Embryonic facial prominence (tissue), 1 donor: ENCODE measurements at regions not wholly inside any gene's neighbourhood (a gene's known extent, or its start where the extent isn't known, plus 50 kb on each side); places are given as distances from the start of the nearest gene placed in this dataset.
"Not testable (repeated sequence)": the region's sequence is repeated elsewhere in the genome, so short reads cannot be mapped to it uniquely, and the experiment has no call there.

Experiments
- DNase-seq: peaks from one replicate; pipeline ENCODE4 v3.0.0-alpha.2; 2016; ENCODE audit errors: extremely low spot score

DNA sequence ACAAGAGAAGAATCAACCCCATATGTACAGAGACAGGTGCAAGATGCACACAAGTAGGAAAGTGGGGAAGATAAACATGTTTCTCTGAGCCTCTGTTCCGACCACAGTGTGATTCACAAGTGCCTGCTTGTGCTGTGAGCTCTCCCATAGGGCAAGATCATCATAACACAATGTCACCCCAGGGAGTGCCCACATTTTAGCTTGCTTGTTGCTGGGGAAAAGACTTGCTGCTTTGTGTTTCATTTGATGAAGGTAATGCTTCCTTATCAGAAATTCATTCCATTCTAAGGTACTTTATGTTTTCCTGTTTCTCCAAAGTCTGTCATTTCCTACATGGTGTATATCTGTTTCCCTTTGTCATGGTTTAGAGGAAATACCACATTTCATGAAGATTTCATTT is 304.5 kb upstream of the DIPK2B start:
- DNase-seq: no peak

DNA sequence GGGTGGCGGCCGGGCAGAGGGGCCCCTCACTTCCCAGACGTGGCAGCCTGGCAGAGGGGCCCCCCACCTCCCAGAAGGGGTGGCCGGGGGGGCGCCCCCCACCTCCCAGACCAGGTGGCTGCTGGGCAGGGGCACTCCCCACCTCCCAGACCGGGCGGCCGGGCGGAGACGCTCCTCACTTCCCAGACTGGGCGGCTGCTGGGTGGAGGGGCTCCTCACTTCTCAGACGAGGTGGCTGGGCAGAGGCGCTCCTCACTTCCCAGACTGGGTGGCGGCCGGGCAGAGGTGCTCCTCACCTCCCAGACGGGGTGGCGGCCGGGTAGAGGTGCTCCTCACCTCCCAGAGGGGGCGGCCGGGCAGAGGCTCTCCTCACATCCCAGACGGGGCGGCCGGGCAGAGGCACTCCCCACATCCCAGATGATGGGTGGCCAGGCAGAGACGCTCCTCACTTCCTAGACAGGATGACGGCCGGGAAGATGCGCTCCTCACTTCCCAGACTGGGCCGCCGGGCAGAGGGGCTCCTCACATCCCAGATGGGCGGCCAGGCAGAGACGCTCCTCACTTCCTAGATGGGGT is 303.2 kb upstream of the DIPK2B start:
- DNase-seq: not testable (repeated sequence)

- no peak for DNase-seq
Observed at GRCh38 chrX:45502396-45502795, 301.7 kb upstream of the DIPK2B start.

- DNase-seq: no peak
Observed at GRCh38 chrX:45497290-45497689, 296.6 kb upstream of the DIPK2B start.

DNA sequence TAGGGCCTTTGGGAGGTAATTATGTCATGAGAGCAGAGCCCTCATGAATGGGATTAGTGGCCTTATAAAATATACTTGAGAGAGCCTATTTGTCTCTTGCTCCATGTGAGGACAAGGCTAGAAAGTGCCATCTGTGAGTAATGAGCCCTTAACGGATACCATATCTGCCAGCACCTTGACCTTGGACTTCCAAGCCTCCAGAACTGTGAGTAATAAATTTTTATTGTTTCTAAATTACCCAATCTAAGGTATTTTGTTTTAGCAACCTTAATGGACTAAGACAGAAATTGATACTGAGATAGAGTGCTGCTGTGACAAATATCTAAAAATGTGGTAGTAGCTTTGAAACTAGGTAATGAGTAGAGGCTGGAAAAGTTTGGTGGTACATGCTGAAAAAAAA is 285.0 kb upstream of the DIPK2B start:
- no peak for DNase-seq

GRCh38 chrX:45479835-45480422 is 279.3 kb upstream of the DIPK2B start:
- no peak for DNase-seq

DNA sequence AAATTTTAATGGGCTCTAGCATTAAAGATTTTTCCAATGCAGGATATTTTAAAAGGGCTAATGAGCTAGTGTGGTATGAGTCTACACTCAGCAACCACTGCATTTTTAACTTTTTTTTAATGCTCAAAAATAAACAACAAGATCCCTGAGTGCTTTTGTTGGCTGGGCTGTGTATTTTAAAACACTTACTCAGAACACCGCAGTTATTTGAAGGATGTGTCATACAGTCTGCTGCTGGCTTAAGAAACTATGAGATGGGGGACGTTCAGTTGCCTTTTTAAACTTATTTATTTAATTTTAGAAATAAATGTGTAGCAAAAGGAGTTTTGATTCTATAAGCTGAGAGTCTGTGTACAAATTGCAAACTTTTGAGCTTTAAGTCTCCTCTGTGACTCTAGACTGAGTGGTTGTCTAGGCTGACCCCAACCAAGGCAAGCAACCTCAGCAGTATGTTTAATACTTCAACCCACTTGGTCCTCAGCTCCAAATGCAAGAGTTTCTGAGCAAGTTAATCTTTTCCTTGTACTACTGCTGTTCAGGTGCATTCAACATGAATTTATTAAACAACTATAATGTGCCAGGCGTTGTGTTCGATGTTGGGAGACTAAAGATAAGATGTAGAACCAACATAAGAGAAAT is 278.6 kb upstream of the DIPK2B start:
- DNase-seq: no peak

DNA sequence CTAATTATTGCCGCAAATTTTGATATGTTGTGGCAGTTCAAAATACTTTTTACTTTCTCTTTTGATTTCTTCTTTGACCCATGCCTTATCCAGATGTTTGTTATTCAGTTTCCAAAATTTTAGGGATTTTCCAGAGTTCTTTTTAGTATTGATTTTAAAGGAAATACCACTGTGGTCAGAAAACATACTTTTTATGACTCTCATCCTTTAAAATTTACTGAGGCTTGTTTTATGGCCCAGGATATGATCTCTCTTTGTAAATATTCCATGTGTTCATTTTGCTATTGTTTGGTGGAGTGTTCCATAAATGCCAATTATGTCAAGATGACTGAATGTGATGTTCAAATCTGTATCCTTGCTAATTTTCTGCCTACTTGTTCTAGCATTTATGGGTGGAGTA is 272.3 kb upstream of the DIPK2B start:
- DNase-seq: no peak

DNA sequence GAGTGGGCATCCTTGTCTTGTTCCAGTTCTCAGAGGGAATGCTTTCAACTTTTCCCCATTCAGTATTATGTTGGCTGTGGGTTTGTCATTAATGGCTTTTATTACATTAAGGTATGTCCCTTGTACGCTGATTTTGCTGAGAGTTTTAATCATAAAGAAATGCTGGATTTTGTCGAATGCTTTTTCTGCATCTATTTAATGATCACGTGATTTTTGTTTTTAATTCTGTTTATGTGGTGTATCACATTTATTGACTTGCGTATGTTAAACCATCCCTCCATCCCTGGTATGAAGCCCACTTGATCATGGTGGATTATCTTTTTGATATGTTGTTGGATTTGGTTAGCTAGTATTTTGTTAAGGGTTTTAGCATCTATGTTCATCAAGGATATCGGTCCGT is 266.9 kb upstream of the DIPK2B start:
- DNase-seq: not testable (repeated sequence)

DNA sequence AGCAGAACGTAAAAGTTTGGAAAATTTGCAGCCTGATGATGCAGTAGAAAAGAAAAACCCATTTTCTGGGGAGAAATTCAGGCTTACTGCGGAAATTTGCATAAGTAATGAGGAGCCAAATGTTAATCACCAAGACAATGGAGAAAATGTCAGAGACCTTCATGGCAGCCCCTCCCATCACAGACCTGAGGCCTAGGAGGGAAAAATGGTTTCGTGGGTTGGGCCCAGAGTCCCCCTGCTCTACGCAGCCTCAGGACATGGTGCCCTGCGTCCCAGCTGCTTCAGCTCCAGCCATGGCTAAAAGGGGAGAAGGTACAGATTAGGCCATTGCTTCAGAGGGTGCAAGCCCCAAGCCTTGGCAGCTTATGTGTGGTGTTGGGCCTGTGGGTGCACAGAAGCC is 255.1 kb upstream of the DIPK2B start:
- not testable (repeated sequence) for DNase-seq

DNA sequence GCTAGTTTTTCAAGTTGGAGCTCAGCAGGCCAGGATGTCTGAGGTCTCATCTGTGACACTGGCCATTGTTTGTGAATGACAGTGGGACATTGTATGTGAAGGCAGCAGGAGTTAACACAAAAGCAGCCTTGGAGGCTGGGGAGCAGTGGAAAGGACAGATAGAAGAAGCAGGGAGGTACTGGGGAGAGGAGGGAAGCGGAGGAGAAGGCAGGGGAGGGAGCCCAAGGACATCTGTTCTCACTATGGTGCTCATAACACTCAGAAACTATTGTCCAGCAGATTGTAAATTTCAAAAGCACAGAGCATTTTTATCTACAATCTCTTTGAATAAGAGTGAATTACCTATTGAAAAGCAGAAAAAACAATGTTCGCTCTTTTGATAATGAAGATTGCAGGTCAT is 253.6 kb upstream of the DIPK2B start:
- no peak for DNase-seq

GRCh38 chrX:45449982-45450381 is 249.3 kb upstream of the DIPK2B start:
- no peak for DNase-seq

GRCh38 chrX:45447995-45448394 is 247.3 kb upstream of the DIPK2B start:
- DNase-seq: no peak

GRCh38 chrX:45447331-45447730 is 246.7 kb upstream of the DIPK2B start:
- no peak for DNase-seq

DNA sequence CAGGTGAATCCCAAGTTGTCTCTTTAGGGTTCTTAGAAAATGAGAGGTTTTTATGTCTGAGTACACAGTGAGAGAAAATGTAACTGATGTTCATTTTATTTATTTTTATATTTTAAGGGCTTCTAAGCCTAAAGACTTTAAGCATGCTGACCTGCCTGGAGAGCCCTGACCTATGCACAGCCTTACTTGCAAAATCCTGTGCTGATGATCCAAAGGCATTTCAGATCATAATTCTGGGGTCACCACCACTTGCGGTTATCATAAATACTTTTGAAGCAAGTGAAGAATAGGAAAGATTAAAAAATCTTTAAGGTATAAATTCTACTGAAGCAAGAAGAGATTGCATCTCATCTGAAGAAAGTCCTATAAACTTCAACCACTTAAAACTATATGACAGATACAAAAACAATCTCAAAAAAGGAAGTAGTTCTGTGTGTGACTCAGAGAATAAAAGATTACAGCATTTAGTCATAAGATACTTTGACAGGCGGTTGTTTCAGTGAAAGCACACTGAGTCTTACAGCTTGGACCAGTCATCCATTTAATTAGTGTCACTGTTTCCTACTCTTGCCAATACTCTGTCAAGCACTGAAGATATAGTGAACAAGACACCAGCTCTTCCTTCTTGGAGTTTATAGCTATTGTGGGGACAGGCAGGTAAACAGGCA is 245.2 kb upstream of the DIPK2B start:
- no peak for DNase-seq

GRCh38 chrX:45437186-45437585 is 236.5 kb upstream of the DIPK2B start:
- no peak for DNase-seq

- DNase-seq: no peak
Observed at GRCh38 chrX:45435481-45435880, 234.8 kb upstream of the DIPK2B start.

DNA sequence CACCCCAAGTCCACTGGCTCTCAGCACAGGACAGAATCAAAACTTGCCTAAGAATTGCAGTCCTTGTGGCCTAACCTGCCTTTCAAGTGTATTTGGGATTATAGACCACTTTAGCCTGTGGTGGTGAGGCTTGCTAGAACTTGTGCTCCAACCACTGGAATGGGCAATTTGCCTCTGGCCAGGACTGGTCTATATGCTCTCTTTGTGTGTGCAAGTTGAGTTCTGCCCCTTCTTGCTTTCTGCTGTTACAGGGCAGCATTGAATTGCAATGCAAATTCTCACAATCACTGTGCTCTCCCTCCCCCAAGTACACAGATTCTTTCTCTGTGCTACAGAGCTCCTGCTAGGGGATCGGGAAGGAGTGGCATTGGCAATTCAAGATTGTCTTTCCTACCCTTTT is 233.6 kb upstream of the DIPK2B start:
- DNase-seq: no peak

- no peak for DNase-seq
Observed at GRCh38 chrX:45428831-45429230, 228.2 kb upstream of the DIPK2B start.

- no peak for DNase-seq
Observed at GRCh38 chrX:45424326-45424725, 223.7 kb upstream of the DIPK2B start.

- no peak for DNase-seq
Observed at GRCh38 chrX:45422216-45422925, 221.7 kb upstream of the DIPK2B start.

DNA sequence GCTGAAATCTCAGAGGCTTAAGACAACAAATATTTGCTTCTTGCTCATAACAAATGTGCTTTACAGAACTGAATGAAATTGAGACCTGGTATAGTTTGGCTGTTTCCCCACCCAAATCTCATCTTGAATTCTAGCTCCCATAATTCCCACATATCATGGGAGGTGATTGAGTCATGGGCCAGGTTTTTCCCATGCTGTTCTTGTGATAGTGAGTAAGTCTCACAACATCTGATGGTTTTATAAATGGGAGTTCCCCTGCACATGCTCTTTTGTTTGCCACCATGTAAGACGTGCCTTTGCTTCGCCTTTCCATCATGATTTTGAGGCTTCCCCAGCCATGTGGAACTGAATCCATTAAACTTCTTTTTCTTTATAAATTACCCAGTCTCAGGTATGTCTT is 221.1 kb upstream of the DIPK2B start:
- DNase-seq: no peak
